ENCODE measurements at regions not wholly inside any gene's neighbourhood (a gene's known extent, or its start where the extent isn't known, plus 50 kb on each side); places are given as distances from the start of the nearest gene placed in this dataset.

DNA sequence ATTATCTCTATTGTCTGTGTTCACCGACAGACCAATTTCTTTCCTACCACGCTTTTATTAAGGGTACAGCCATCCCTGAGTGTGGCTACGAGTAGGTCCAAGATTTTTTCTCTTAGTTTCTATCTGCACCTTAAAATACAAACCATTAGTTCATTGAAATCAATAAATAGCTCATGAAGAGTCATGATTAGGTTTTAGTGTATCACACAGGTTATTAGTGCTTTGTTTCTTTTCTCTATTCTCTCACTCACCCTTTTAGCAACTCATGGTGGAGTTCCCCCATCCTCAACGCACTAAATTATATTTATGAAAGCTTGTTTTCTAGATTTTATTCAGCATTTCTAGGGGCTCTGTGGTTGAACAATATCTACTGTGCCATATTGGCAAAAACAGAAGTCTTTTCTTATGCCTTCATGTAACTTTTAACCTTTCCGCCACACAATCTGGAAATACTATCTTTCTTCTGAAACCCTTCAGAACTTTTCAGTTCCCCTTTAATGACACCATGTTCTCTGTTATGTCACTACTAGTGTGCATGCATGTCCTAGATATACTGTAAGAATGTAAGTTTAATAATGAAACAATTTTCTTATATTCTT is 128.2 kb upstream of the LAMA2 start:
- Histone ChIP-seq H3K27me3 (ENCODE audit: control insufficient read depth, insufficient read depth, low read length) (no peaks in the 10 kb centered on the region), H3K4me3 (ENCODE audit: low read depth, low read length) (no peak overlapping the region), H3K36me3 (ENCODE audit: control insufficient read depth, insufficient read depth, low read length) (no peaks in the 10 kb centered on the region)
- TF ChIP-seq, protein P1, sequence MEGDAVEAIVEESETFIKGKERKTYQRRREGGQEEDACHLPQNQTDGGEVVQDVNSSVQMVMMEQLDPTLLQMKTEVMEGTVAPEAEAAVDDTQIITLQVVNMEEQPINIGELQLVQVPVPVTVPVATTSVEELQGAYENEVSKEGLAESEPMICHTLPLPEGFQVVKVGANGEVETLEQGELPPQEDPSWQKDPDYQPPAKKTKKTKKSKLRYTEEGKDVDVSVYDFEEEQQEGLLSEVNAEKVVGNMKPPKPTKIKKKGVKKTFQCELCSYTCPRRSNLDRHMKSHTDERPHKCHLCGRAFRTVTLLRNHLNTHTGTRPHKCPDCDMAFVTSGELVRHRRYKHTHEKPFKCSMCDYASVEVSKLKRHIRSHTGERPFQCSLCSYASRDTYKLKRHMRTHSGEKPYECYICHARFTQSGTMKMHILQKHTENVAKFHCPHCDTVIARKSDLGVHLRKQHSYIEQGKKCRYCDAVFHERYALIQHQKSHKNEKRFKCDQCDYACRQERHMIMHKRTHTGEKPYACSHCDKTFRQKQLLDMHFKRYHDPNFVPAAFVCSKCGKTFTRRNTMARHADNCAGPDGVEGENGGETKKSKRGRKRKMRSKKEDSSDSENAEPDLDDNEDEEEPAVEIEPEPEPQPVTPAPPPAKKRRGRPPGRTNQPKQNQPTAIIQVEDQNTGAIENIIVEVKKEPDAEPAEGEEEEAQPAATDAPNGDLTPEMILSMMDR (IDR thresholded peaks at IDR 0.05; ENCODE audit: insufficient read depth, low read length, severe bottlenecking): no peak
- FAIRE-seq: no peak
- no peak for DNase-seq (ENCODE audit: low read depth)

DNA sequence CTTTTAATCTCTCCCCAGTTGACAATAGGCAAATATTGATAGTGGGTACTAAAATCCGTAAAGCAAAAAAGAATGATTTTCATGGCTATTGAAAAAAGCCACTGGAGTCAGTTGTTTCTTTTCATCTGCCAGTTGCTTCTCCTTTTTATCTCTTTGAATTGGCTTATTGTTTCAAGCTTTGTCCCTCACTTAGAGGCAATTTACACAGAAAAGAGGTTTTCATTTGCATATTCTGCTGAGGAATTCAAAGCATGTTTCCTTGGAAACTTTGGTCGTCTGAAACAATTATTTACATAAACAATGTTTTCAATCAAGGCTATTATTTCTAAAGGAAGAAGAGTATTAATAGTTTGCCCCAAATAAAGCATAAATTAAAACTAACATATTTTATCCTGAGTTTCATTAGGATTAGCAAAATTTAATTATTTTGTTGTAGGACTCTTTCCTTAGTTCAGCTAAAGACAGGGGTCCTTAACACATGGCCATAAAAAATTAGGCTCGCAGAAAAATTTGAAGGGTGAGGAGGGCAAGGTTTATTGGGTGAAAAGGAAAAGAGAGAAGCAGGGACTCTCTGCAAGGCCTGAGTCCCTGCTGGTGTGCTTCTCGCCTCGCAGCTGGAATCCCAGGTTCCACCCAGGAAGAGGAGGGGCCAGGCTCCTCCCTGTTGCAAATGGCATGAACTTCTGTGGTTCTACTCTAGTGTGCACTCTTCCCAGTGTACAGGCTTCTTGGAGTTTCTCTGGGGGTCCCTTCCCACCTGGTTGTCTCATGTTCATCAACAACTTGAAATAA is 138.8 kb upstream of the LAMA2 start:
- DNase-seq (ENCODE audit: low read depth) (no peak), FAIRE-seq (no peak)
- H3K4me3 ChIP-seq (ENCODE audit: low read depth, low read length): no peak overlapping the region
- TF ChIP-seq, protein P1 (IDR thresholded peaks at IDR 0.05; ENCODE audit: insufficient read depth, low read length, severe bottlenecking): no peak
- no peaks in the 10 kb centered on the region for H3K36me3 ChIP-seq (ENCODE audit: control insufficient read depth, insufficient read depth, low read length)
- H3K27me3 ChIP-seq (ENCODE audit: control insufficient read depth, insufficient read depth, low read length): no peaks in the 10 kb centered on the region

GRCh38 chr6:128742900-128743299 is 140.0 kb upstream of the LAMA2 start:
- H3K4me3 ChIP-seq (ENCODE audit: low read depth, low read length): no peak overlapping the region
- no peaks in the 10 kb centered on the region for H3K36me3 ChIP-seq (ENCODE audit: control insufficient read depth, insufficient read depth, low read length)
- DNase-seq (ENCODE audit: low read depth): no peak
- TF ChIP-seq, protein P1 (IDR thresholded peaks at IDR 0.05; ENCODE audit: insufficient read depth, low read length, severe bottlenecking): no peak
- no peak for FAIRE-seq
- no peaks in the 10 kb centered on the region for H3K27me3 ChIP-seq (ENCODE audit: control insufficient read depth, insufficient read depth, low read length)

DNA sequence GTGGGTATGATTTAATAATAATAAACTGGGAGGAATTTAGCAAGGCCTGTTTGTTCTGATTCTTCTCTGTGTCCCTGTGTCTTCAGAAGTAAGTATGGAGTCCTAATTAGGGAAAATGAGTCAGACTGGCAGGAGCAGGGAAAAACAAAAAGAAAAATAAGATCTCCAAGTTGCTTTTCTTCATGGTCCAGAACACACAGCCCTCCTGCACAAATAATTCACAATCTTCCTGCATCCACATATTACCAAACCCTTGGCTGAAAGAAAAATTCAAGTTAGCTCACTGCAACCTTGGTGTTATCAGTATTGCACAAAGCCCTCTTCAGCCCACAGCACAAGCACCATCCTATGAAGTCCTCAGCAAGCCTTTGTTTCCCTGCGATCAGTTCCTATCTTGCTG is 142.0 kb upstream of the LAMA2 start:
- Histone ChIP-seq H3K36me3 (ENCODE audit: control insufficient read depth, insufficient read depth, low read length) (no peaks in the 10 kb centered on the region), H3K27me3 (ENCODE audit: control insufficient read depth, insufficient read depth, low read length) (no peaks in the 10 kb centered on the region), H3K4me3 (ENCODE audit: low read depth, low read length) (no peak overlapping the region)
- TF ChIP-seq, protein P1 (IDR thresholded peaks at IDR 0.05; ENCODE audit: insufficient read depth, low read length, severe bottlenecking): no peak
- DNase-seq (ENCODE audit: low read depth) (no peak), FAIRE-seq (no peak)

DNA sequence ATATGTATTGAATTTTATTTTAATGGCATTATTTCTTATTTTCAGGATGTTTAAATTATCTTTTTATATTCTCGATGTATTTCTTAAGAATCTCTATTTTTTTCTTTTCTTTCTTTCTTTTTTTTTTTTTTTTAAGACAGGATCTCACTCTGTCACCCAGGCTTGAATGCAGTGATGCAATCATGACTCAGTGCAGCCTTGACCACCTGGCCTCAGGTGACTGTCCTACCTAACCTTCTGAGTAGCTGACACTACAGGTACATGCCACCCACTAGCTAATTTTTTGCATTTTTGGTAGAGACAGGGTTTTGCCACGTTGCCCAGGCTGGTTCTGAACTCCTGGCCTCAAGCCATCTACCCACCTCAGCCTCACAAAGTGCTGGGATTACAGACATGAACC is 143.8 kb upstream of the LAMA2 start:
- FAIRE-seq (no peak), DNase-seq (ENCODE audit: low read depth) (peak; percentile 79)
- no peak overlapping the region for H3K4me3 ChIP-seq (ENCODE audit: low read depth, low read length)
- H3K36me3 ChIP-seq (ENCODE audit: control insufficient read depth, insufficient read depth, low read length): no peaks in the 10 kb centered on the region
- no peaks in the 10 kb centered on the region for H3K27me3 ChIP-seq (ENCODE audit: control insufficient read depth, insufficient read depth, low read length)
- TF ChIP-seq, protein P1 (IDR thresholded peaks at IDR 0.05; ENCODE audit: insufficient read depth, low read length, severe bottlenecking): no peak

All from bronchial epithelial cell (primary cell).